Large intestine (tissue), 3 donors: ENCODE measurements at regions not wholly inside any gene's neighbourhood (a gene's known extent, or its start where the extent isn't known, plus 50 kb on each side); places are given as distances from the start of the nearest gene placed in this dataset.
A peak's percentile ranks its signal among the peaks of the same experiment; 100 is the strongest.

Source experiments
- DNase-seq, 2 donors: peaks; one replicate each; pipeline versions ENCODE4 v3.0.0 to v3.0.0-alpha.2; 2013
- H3K27ac ChIP-seq: one replicate; pipeline ENCODE4 v1.5.1; 2013; ENCODE audit warnings: low read length
- H3K27me3 ChIP-seq: 2 replicates; pipeline ENCODE4 v1.6.1; 2013; ENCODE audit warnings: low read length; ENCODE audit not compliant: control insufficient read depth, insufficient read depth
- H3K36me3 ChIP-seq: 2 replicates; pipeline ENCODE4 v1.6.1; 2013; ENCODE audit warnings: low read length; ENCODE audit not compliant: control insufficient read depth, insufficient read depth
- H3K4me1 ChIP-seq: one replicate; pipeline ENCODE4 v1.6.1; 2013; ENCODE audit warnings: low read length; ENCODE audit not compliant: control insufficient read depth, insufficient read depth
- H3K4me3 ChIP-seq: one replicate; pipeline ENCODE4 v1.5.1; 2013; ENCODE audit warnings: low read length
- H3K9me3 ChIP-seq: one replicate; pipeline ENCODE4 v1.6.1; 2013; ENCODE audit warnings: mild to moderate bottlenecking, low read depth, low read length, moderate library complexity; ENCODE audit not compliant: control insufficient read depth
- WGBS: methylation state at CpG from one replicate; pipeline ENCODE4 v1.1.5; 2013; ENCODE audit warnings: low lambda C conversion rate; ENCODE audit not compliant: insufficient coverage; 5-methylcytosine and 5-hydroxymethylcytosine counted together

- Histone ChIP-seq H3K27ac (no peak overlapping the region), H3K27me3 (no peaks in the 10 kb centered on the region), H3K36me3 (no peaks in the 10 kb centered on the region), H3K4me1 (peaks cover 2% of the 10 kb centered on the region), H3K9me3 (no peaks in the 10 kb centered on the region), H3K4me3 (no peak overlapping the region)
- DNase-seq, result peak; percentile 26 to 50
- WGBS, result no CpG with 5 or more reads among the region's 1 CpG
These were observed 746.1 kb upstream of the LRRC4C start for GRCh38 chr11:42205518-42205917.

DNA sequence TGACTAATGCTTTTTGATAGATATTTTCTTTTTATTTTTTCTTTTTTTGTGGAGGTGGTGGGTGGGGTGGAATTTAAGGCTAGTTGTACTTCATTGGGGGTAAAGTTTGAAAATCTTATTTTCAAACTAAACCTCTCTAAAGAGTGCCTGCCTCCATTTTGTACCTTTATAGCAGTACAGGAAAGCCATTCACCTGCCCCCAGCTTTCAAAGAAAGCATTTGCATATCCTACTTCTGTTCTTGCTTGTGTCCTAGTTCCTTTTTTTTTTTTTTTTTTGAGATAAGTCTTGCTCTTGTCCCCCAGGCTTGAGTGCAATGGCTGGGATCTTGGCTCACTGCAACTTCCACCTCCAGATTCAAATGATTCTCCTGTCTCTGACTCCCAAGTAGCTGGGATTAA is 766.2 kb upstream of the LRRC4C start:
- Histone ChIP-seq H3K4me3 (no peak overlapping the region), H3K27me3 (peaks cover 2% of the 10 kb centered on the region), H3K9me3 (no peaks in the 10 kb centered on the region), H3K36me3 (no peaks in the 10 kb centered on the region), H3K4me1 (no peaks in the 10 kb centered on the region), H3K27ac (no peak overlapping the region)
- DNase-seq, result no peak

DNA sequence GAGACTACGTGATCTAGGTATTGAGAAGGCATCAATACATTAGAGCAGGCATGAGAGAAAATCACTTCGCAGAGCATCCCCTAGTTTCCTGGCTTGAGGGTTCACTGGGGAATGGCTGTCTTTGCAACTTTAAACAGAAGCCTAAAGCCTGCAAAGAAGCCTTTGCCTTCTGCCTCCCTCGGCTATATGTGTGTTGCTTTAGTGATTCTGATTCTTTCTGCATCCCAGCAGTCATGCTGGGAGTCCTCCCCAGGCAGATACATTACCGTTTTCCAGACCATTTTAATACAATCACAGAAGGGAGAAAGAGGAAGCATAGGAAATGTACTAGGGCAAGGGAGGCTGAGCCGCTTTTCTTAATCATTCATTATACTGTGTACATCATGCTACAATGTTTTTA is 773.2 kb upstream of the LRRC4C start:
- no CpG with 5 or more reads among the region's 5 CpGs for WGBS
- H3K27ac ChIP-seq, result no peak overlapping the region
- no peaks in the 10 kb centered on the region for H3K9me3 ChIP-seq
- DNase-seq, result no peak
- H3K4me1 ChIP-seq, result no peaks in the 10 kb centered on the region
- peaks cover 2% of the 10 kb centered on the region for H3K27me3 ChIP-seq
- no peak overlapping the region for H3K4me3 ChIP-seq
- H3K36me3 ChIP-seq, result no peaks in the 10 kb centered on the region

DNA sequence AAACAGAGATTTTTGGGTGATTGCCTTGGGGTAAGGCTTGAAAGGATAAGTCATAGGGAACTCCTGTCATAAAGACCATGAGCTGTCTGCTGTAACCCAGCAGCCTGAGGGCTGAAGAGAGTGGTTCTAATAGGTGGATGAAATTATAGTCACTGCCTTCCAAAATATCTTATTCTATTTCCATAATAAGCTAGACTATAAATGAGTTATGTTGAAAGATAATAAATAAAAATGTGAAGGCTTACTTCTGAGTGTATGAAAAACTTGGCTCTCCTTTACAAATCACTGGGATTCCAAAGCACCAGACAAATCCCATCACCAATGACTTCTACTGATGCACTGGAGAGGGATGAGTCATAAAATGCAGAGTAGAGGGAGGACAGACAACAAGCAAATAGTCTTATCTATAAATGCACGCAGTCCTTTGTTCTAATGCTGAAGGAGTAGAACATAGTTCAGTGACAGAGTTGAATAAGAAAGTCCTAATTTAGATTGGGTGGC is 775.0 kb upstream of the LRRC4C start:
- H3K36me3 ChIP-seq, result no peaks in the 10 kb centered on the region

GRCh38 chr11:42237701-42238235 is 778.3 kb upstream of the LRRC4C start:
- no CpG with 5 or more reads among the region's 4 CpGs for WGBS
- no peak overlapping the region for H3K4me3 ChIP-seq
- H3K9me3 ChIP-seq, result no peaks in the 10 kb centered on the region
- H3K36me3 ChIP-seq, result no peaks in the 10 kb centered on the region
- H3K27me3 ChIP-seq, result no peaks in the 10 kb centered on the region
- no peak for DNase-seq
- H3K4me1 ChIP-seq, result no peaks in the 10 kb centered on the region
- no peak overlapping the region for H3K27ac ChIP-seq

More for the DNA sequence above, 775.0 kb upstream of the LRRC4C start:
- Histone ChIP-seq H3K4me3 (no peak overlapping the region), H3K9me3 (no peaks in the 10 kb centered on the region), H3K4me1 (no peaks in the 10 kb centered on the region), H3K27me3 (no peaks in the 10 kb centered on the region), H3K27ac (no peak overlapping the region)
- no CpG with 5 or more reads among the region's 1 CpG for WGBS
- DNase-seq, result no peak

- H3K4me1 ChIP-seq, result no peaks in the 10 kb centered on the region
- no peaks in the 10 kb centered on the region for H3K9me3 ChIP-seq
- peak; percentile 31 to 66 for DNase-seq
- no peaks in the 10 kb centered on the region for H3K36me3 ChIP-seq
- no peak overlapping the region for H3K27ac ChIP-seq
- no peak overlapping the region for H3K4me3 ChIP-seq
- H3K27me3 ChIP-seq, result peaks cover under 1% of the 10 kb centered on the region
- no CpG with 5 or more reads among the region's 5 CpGs for WGBS
These were observed 779.7 kb upstream of the LRRC4C start for GRCh38 chr11:42239188-42239587.

GRCh38 chr11:42243385-42243784 is 783.9 kb upstream of the LRRC4C start:
- no peak overlapping the region for H3K27ac ChIP-seq
- H3K9me3 ChIP-seq, result no peaks in the 10 kb centered on the region
- peaks cover 2% of the 10 kb centered on the region for H3K27me3 ChIP-seq
- H3K4me1 ChIP-seq, result no peaks in the 10 kb centered on the region
- no peaks in the 10 kb centered on the region for H3K36me3 ChIP-seq
- no peak for DNase-seq
- WGBS, result no CpG with 5 or more reads among the region's 2 CpGs
- H3K4me3 ChIP-seq, result no peak overlapping the region

DNA sequence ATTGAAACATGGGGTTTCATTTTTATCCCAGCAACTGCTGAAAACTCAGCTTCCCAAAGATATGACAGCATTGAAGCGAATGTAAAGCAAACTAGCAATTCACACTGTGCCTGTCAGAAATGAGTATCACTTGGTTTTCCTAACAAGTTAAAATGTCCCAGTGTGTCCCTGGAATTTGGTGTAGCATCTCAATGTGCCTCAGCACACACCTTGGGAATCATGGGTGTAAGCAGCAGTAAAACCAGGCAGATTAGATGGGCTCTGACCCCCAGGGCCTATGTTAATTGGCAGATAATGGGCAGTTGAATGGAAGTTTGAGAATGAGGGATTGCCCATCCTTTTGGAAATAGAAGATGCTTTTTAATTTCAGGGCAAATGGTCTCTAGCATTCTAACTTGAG is 784.9 kb upstream of the LRRC4C start:
- no peak overlapping the region for H3K4me3 ChIP-seq
- no peaks in the 10 kb centered on the region for H3K4me1 ChIP-seq
- H3K27ac ChIP-seq, result no peak overlapping the region
- peak in 1 of 2 donors; percentile 4 for DNase-seq
- H3K9me3 ChIP-seq, result no peaks in the 10 kb centered on the region
- no CpG with 5 or more reads among the region's 1 CpG for WGBS
- peaks cover 2% of the 10 kb centered on the region for H3K27me3 ChIP-seq
- no peaks in the 10 kb centered on the region for H3K36me3 ChIP-seq

GRCh38 chr11:42249401-42249800 is 789.9 kb upstream of the LRRC4C start:
- no peaks in the 10 kb centered on the region for H3K9me3 ChIP-seq
- no peaks in the 10 kb centered on the region for H3K36me3 ChIP-seq
- no peaks in the 10 kb centered on the region for H3K4me1 ChIP-seq
- H3K4me3 ChIP-seq, result no peak overlapping the region
- no peak overlapping the region for H3K27ac ChIP-seq
- no peaks in the 10 kb centered on the region for H3K27me3 ChIP-seq
- DNase-seq, result no peak
- 96% methylated on average over 3 of the region's 4 CpGs for WGBS

DNA sequence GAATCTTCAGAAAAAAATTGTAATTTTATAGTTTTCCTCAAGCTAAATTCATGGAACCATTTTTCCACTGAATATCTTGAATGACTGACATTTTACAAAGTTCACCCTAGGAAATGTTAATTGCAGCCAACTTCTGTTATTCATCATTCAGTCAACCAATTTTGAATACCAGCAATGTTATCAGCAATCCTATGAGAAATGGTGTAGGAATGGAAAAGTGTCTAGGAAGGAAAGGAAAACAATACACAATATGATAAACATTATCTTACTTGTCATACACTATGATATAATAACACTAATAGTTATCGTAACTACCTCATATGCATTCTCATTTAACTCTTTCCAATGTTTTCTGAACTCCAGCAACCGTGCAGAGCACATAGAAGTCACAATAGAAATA is 790.5 kb upstream of the LRRC4C start:
- DNase-seq, result no peak
- Histone ChIP-seq H3K4me1 (no peaks in the 10 kb centered on the region), H3K27ac (no peak overlapping the region), H3K27me3 (no peaks in the 10 kb centered on the region), H3K36me3 (no peaks in the 10 kb centered on the region), H3K9me3 (no peaks in the 10 kb centered on the region), H3K4me3 (no peak overlapping the region)
- WGBS, result no CpG with 5 or more reads among the region's 2 CpGs

DNA sequence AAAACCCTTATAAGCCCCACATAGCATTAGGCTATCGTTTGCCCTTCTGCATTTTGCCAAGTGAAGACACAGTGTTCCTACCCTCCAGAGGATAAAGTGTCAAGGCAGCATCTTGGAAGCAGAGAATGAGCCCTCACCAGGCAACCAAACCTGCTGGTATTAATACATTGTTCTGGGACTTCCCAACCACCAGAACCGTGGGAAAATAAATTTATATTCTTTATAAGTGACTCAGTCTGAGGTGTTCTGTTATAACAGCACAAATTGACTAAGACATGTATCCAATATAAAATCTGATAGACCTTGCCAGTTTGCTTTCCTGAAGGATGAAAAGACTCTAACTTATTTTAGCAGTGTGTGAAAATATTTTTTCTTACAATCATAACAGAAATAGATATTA is 792.5 kb upstream of the LRRC4C start:
- H3K27ac ChIP-seq, result no peak overlapping the region
- H3K27me3 ChIP-seq, result no peaks in the 10 kb centered on the region
- H3K4me3 ChIP-seq, result no peak overlapping the region
- no peaks in the 10 kb centered on the region for H3K4me1 ChIP-seq
- no peaks in the 10 kb centered on the region for H3K36me3 ChIP-seq
- 100% methylated on average over 1 of the region's 2 CpGs for WGBS
- no peaks in the 10 kb centered on the region for H3K9me3 ChIP-seq
- DNase-seq, result no peak
